DLD1 (cell line): ENCODE measurements at regions not wholly inside any gene's neighbourhood (a gene's known extent, or its start where the extent isn't known, plus 50 kb on each side); places are given as distances from the start of the nearest gene placed in this dataset.

Experiments used
- in situ Hi-C: cut with HindIII; loops from 2 replicates; pipeline ENCODE4 v1.10.0; 2017; ENCODE audit warnings: low sequenced_read_pairs

GRCh38 chr18:70491734-70492348 is 203.0 kb downstream of the SOCS6 start:
- in situ Hi-C loops: no loop called here

GRCh38 chr18:70489986-70490933 is 201.4 kb downstream of the SOCS6 start:
- in situ Hi-C loops: no loop called here

DNA sequence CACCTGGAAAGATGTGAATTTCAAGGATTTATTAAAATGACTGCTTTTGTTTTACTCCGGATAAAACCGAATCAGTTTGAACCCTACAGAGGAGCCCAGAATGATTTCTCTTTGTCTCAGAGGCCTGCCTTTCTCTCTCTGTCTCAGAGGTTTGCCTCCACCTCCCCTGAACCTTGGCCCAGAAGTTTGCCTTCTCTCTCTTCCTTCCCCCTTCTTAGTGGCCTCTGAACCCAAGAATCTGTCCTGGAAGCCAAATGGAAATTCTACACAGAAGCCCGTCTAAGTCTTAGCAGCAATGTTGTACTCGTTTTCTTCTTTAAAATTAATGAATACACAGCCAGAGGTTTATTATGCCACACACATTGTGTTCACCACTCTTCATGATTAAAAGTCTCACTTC is 200.7 kb downstream of the SOCS6 start:
- in situ Hi-C loops: no loop called here

- in situ Hi-C loops: no loop called here
Observed at GRCh38 chr18:70469916-70470315, 181.1 kb downstream of the SOCS6 start.

GRCh38 chr18:70468861-70469547 is 180.2 kb downstream of the SOCS6 start:
- in situ Hi-C loops: no loop called here

GRCh38 chr18:70464343-70465114 is 175.7 kb downstream of the SOCS6 start:
- in situ Hi-C loops: no loop called here

GRCh38 chr18:70463085-70463484 is 174.2 kb downstream of the SOCS6 start:
- in situ Hi-C loops: no loop called here

DNA sequence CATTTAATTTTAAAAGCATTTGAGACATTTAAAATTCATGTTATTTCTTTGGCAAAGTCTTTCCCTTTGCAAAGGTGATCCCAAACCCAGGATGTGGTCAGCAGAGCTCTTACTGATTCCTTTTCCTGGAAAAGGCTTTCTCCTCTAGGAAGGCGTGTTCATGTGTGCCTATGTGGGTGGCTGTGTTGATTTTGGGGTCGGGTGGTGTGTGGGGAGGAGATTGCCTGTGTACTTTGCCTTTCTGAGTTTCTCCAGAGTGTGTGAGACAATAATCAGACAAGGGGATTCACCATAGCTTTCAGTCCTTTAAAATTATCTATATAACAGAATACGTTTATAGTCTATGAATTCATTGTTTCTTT is 173.2 kb downstream of the SOCS6 start:
- in situ Hi-C loops: no loop called here

GRCh38 chr18:70461323-70462077 is 172.7 kb downstream of the SOCS6 start:
- in situ Hi-C loops: no loop called here

DNA sequence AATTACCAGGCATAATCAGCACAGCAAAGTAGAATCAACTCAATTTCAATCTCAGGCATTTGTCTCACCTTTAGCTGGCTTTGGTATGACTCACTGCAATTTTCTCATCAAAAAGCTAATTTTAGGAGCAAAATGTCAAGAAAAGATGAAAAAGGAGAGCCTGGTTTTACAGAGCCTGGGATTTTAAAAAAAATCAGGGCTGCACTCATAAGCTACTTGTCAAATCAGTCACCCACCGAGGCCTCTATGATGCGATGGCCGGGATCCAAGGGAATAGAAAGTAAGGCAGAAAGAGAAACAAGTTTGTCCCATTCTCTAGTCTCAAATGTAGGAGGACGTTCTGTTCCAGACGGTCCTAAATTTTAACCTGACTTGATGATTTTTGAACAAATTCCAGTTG is 170.9 kb downstream of the SOCS6 start:
- in situ Hi-C loops: no loop called here

GRCh38 chr18:70459251-70459650 is 170.4 kb downstream of the SOCS6 start:
- in situ Hi-C loops: no loop called here

- in situ Hi-C loops: no loop called here
Observed at GRCh38 chr18:70457788-70458187, 168.9 kb downstream of the SOCS6 start.

GRCh38 chr18:70457223-70457622 is 168.4 kb downstream of the SOCS6 start:
- in situ Hi-C loops: no loop called here

GRCh38 chr18:70456376-70456775 is 167.5 kb downstream of the SOCS6 start:
- in situ Hi-C loops: no loop called here

DNA sequence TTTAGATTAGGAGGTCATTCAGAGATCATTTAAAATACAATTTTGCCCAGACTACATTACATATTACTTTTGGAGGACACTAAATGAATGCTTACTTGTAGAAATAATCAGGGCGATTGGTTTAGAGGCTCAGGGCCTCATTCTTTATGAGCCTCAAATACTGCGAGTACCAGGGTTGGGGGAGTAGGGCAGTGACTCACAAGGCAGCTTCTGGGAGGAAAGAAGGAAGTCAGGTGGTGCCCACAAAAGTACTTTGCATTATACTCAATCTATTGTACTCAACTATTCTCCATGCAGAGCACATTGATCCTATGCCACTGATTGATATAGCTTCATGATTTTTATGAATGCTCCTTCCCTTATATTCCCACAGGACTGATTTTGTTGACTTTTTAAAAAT is 166.9 kb downstream of the SOCS6 start:
- in situ Hi-C loops: no loop called here

DNA sequence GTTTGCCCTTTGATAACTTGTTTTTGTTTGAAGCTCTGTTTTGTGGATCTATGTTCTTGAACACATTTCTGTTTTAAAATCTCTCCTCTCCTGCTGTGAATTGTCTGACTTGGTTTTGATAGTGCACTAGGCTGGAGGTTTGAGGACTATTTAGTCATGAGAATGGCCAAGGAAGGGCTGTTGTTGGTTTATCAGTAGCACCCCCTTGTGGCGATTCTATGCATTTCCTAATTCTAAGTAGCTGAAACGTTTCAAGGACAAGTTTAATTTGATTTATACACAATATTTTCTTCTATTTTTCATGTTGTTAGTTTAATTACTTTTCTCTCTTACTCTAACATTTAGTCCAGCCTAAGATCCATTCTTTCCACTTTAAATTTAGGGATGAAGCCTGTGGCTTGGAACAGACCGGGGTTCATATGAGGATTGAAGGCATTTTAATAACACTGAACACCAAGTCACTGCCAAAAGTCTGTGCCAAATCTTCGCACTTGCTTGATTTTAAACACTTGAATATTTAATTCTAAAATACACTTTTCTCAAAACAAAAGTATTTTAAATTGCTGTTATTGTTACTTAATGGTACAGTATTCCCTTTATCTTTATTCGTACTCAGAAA is 166.0 kb downstream of the SOCS6 start:
- in situ Hi-C loops: no loop called here

DNA sequence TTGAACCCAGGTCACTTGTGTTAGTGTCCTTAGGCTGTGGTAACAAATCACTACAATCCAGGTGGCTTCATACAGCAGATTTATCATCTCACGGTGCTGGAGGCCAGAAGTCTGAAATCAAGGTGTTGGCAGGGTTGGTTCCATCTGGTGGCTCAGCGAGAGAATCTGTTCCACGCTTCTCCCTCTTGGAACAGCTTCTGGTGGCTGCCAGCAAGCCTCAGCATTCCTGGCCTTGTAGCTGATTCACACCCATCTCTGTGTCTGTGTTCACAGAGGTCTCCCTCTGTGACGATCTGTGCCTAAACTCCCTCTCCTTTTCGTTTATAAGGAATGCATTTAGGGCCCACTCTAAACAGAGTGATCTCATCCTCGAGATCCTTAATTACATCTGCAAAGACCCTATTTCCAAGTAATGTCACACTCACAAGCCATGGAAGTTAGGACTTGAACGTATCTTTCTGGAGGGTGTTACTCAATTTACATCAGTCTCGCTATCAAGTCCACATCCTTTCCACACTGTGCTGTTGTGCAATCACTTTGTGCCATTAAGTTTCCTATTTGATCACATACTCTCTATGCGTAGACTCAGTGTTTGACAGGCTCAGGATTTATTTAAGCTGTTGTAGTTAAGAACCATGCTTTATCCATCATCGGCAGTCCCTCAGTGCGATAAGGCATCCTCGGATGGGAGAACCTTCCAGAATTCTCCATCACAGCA is 164.4 kb downstream of the SOCS6 start:
- in situ Hi-C loops: no loop called here

- in situ Hi-C loops: no loop called here
Observed at GRCh38 chr18:70452501-70452900, 163.7 kb downstream of the SOCS6 start.
